H1 (cell line): ENCODE measurements at regions not wholly inside any gene's neighbourhood (a gene's known extent, or its start where the extent isn't known, plus 50 kb on each side); places are given as distances from the start of the nearest gene placed in this dataset.

ENCODE experiments used
- CTCF ChIA-PET: fragments of 300-600 bp; sonication (Branson Sonifier 250); formaldehyde crosslinking; loops from one replicate; lab custom pipeline; 2021; ENCODE audit not compliant: partially characterized antibody; lab: Charles Lee
- POLR2A ChIA-PET: fragments of 300-600 bp; sonication (Branson Sonifier 250); formaldehyde crosslinking; loops from one replicate; lab custom pipeline; 2021; ENCODE audit warnings: inconsistent platforms; ENCODE audit not compliant: partially characterized antibody; lab: Charles Lee
- DNase-seq, 2 experiments: peaks; one replicate each; pipeline versions ENCODE4 v3.0.0 to v3.0.0-alpha.2; 2010 to 2022; ENCODE audit warnings: low spot score in 2 of 2, low read depth in 1 of 2, mixed read lengths in 1 of 2
- FAIRE-seq: peaks from 2 replicates; lab custom pipeline; 2011; peaks lifted over from hg19 to GRCh38; lab: Jason Lieb, UNC
- H2AFZ ChIP-seq: 2 replicates; pipeline ENCODE4 v1.8.1; 2012; ENCODE audit warnings: low read length, inconsistent platforms
- H2AK5ac ChIP-seq: 2 replicates; pipeline ENCODE4 v1.6.1; 2013; ENCODE audit warnings: low read depth, low read length
- H2BK120ac ChIP-seq: replicated peaks from 2 replicates; pipeline ENCODE3; 2013; ENCODE audit warnings: low read depth, low read length, inconsistent platforms
- H2BK12ac ChIP-seq: 2 replicates; pipeline ENCODE4 v1.6.1; 2013; ENCODE audit warnings: low read depth, low read length
- H2BK15ac ChIP-seq: 2 replicates; pipeline ENCODE4 v1.6.1; 2013; ENCODE audit warnings: low read length
- H2BK20ac ChIP-seq: 2 replicates; pipeline ENCODE4 v1.6.1; 2013; ENCODE audit warnings: low read length
- H2BK5ac ChIP-seq: 2 replicates; pipeline ENCODE4 v1.6.1; 2013; ENCODE audit warnings: low read depth, low read length
- H3K14ac ChIP-seq: 2 replicates; pipeline ENCODE4 v1.6.1; 2013; ENCODE audit warnings: inconsistent platforms; ENCODE audit not compliant: insufficient read length
- H3K18ac ChIP-seq: 2 replicates; pipeline ENCODE4 v1.6.1; 2013; ENCODE audit warnings: low read length; ENCODE audit errors: extremely low read depth
- H3K23ac ChIP-seq: 2 replicates; pipeline ENCODE4 v1.6.1; 2013; ENCODE audit warnings: inconsistent platforms; ENCODE audit not compliant: insufficient read length
- H3K23me2 ChIP-seq: 2 replicates; pipeline ENCODE4 v1.6.1; 2013; ENCODE audit warnings: low read depth, low read length
- H3K27ac ChIP-seq: 2 replicates; pipeline ENCODE4 v1.6.1; 2011; ENCODE audit warnings: low read depth, low read length, inconsistent platforms
- H3K27me3 ChIP-seq, 4 experiments: replicated peaks in 1 of 4; 1 replicate in 1 of 4; 2 replicates in 3 of 4; pipeline versions ENCODE4 v1.6.1 to v1.8.1; 2011 to 2013; ENCODE audit warnings: low read length in 3 of 4, mild to moderate bottlenecking in 3 of 4, inconsistent platforms in 2 of 4, mixed read lengths in 2 of 4, moderate library complexity in 1 of 4; ENCODE audit not compliant: control insufficient read depth in 3 of 4, insufficient read depth in 3 of 4; ENCODE audit errors: extremely low read depth in 1 of 4
- H3K36me3 ChIP-seq, 4 experiments: 2 replicates each; pipeline versions ENCODE4 v1.6.1 to v1.8.1; 2011 to 2013; ENCODE audit warnings: mild to moderate bottlenecking in 4 of 4, low read length in 3 of 4, moderate library complexity in 2 of 4, control low read depth in 1 of 4, inconsistent platforms in 1 of 4; ENCODE audit not compliant: insufficient read depth in 4 of 4, control insufficient read depth in 2 of 4
- H3K4ac ChIP-seq: replicated peaks from 2 replicates; pipeline ENCODE3; 2013; ENCODE audit warnings: low read length, low read depth, mixed read lengths, inconsistent platforms; ENCODE audit not compliant: insufficient read length
- H3K4me1 ChIP-seq, 4 experiments: replicated peaks in 1 of 4; 1 replicate in 1 of 4; 2 replicates in 3 of 4; pipeline versions ENCODE4 v1.6.1 to v1.8.1; 2011 to 2013; ENCODE audit warnings: low read length in 3 of 4, inconsistent platforms in 2 of 4, mixed read lengths in 1 of 4; ENCODE audit not compliant: insufficient read depth in 4 of 4, control insufficient read depth in 3 of 4
- H3K4me2 ChIP-seq, 2 experiments: 2 replicates each; pipeline versions ENCODE4 v1.6.1 to v1.8.1; 2011 to 2013; ENCODE audit warnings: low read depth in 2 of 2, low read length in 2 of 2, control low read depth in 1 of 2, inconsistent platforms in 1 of 2, mild to moderate bottlenecking in 1 of 2; ENCODE audit not compliant: insufficient read depth in 1 of 2
- H3K4me3 ChIP-seq, 4 experiments: fragments of 200-600, 300-600 bp in 1 of 4; sonication (generic), shearing (Covaris generic), sonication (Bioruptor Twin) in 1 of 4; 2 replicates each; pipeline versions ENCODE4 v1.5.1 to v1.8.1; 2011 to 2016; ENCODE audit warnings: low read length in 4 of 4, low read depth in 3 of 4, control low read depth in 2 of 4, inconsistent platforms in 2 of 4, mild to moderate bottlenecking in 2 of 4, mixed read lengths in 1 of 4, moderate library complexity in 1 of 4; ENCODE audit not compliant: insufficient read depth in 2 of 4; ENCODE audit errors: extremely low read depth in 1 of 4
- H3K56ac ChIP-seq: replicated peaks from 2 replicates; pipeline ENCODE3; 2013; ENCODE audit warnings: low read depth, mild to moderate bottlenecking, mixed read lengths, low read length, inconsistent platforms; ENCODE audit not compliant: insufficient read length
- H3K79me1 ChIP-seq: 2 replicates; pipeline ENCODE4 v1.6.1; 2013; ENCODE audit warnings: low read depth, low read length, control low read depth
- H3K79me2 ChIP-seq, 2 experiments: 2 replicates each; pipeline versions ENCODE4 v1.6.1 to v1.8.1; 2012 to 2013; ENCODE audit warnings: low read length in 2 of 2, mild to moderate bottlenecking in 2 of 2, inconsistent platforms in 1 of 2; ENCODE audit not compliant: insufficient read depth in 2 of 2, control insufficient read depth in 1 of 2
- H3K9ac ChIP-seq, 4 experiments: replicated peaks in 1 of 4; 1 replicate in 1 of 4; 2 replicates in 3 of 4; pipeline versions ENCODE4 v1.6.1 to v1.8.1; 2011 to 2013; ENCODE audit warnings: low read depth in 3 of 4, low read length in 3 of 4, control low read depth in 2 of 4, mild to moderate bottlenecking in 2 of 4, moderate library complexity in 2 of 4, inconsistent platforms in 1 of 4; ENCODE audit errors: extremely low read depth in 1 of 4
- H3K9me3 ChIP-seq, 2 experiments: 2 replicates each; pipeline versions ENCODE4 v1.6.1 to v1.8.1; 2012 to 2013; ENCODE audit warnings: mild to moderate bottlenecking in 2 of 2, moderate library complexity in 2 of 2, control low read depth in 1 of 2, inconsistent platforms in 1 of 2, low read depth in 1 of 2, low read length in 1 of 2, mixed read lengths in 1 of 2; ENCODE audit not compliant: insufficient read depth in 2 of 2
- H4K20me1 ChIP-seq, 2 experiments: replicated peaks in 1 of 2; 2 replicates each; pipeline versions ENCODE3 to v1.8.1; 2011 to 2013; ENCODE audit warnings: inconsistent platforms in 2 of 2, low read length in 2 of 2, mild to moderate bottlenecking in 1 of 2; ENCODE audit not compliant: insufficient read depth in 2 of 2, control insufficient read depth in 1 of 2
- H4K5ac ChIP-seq: 2 replicates; pipeline ENCODE4 v1.6.1; 2013; ENCODE audit warnings: low read length, low read depth, mixed read lengths, inconsistent platforms; ENCODE audit not compliant: insufficient read length
- H4K8ac ChIP-seq: 2 replicates; pipeline ENCODE4 v1.8.0; 2013; ENCODE audit warnings: mild to moderate bottlenecking, moderate library complexity, low read length, inconsistent platforms; ENCODE audit not compliant: insufficient read depth; ENCODE audit errors: extremely low read depth
- H4K91ac ChIP-seq: replicated peaks from 2 replicates; pipeline ENCODE3; 2013; ENCODE audit warnings: low read length, mixed read lengths, inconsistent platforms; ENCODE audit not compliant: insufficient read length
- ASH2L ChIP-seq: fragments of 200-600, 300-600 bp; sonication (generic); IDR thresholded peaks from one replicate; pipeline ENCODE4 v1.7.1; 2017; ENCODE audit warnings: low read length
- CBX5 ChIP-seq: fragments of 300-800, 300-1000 bp; sonication (generic); IDR thresholded peaks from 2 replicates; pipeline ENCODE4 v1.7.1; 2016; ENCODE audit warnings: antibody characterized with exemption, low read length, low read depth
- CBX8 ChIP-seq: fragments of 300-800, 300-1000 bp; sonication (generic); IDR thresholded peaks from 2 replicates; pipeline ENCODE4 v1.7.1; 2016; ENCODE audit warnings: low read depth, low read length, borderline replicate concordance
- EGR1 ChIP-seq: IDR thresholded peaks from 2 replicates; pipeline ENCODE4 v1.6.1; 2011; ENCODE audit warnings: low read depth, low read length, borderline replicate concordance
- EZH2 ChIP-seq: fragments of 200-600 bp; sonication (generic); IDR thresholded peaks from 2 replicates; pipeline ENCODE4 v1.7.1; 2012; ENCODE audit warnings: low read depth, mild to moderate bottlenecking, moderate library complexity, low read length, inconsistent platforms; ENCODE audit not compliant: severe bottlenecking
- KDM4A ChIP-seq: IDR thresholded peaks from one replicate; pipeline ENCODE4 v1.7.1; 2012; ENCODE audit warnings: low read depth, mild to moderate bottlenecking, moderate library complexity, low read length, inconsistent platforms; ENCODE audit not compliant: severe bottlenecking
- POLR2AphosphoS5 ChIP-seq: IDR thresholded peaks from 2 replicates; pipeline ENCODE4 v1.6.1; 2011; ENCODE audit warnings: low read depth, low read length
- SP4 ChIP-seq: IDR thresholded peaks from 2 replicates; pipeline ENCODE4 v1.6.1; 2012; ENCODE audit warnings: low read length, inconsistent platforms
- SRF ChIP-seq: IDR thresholded peaks from 2 replicates; pipeline ENCODE4 v1.6.1; 2011; ENCODE audit warnings: mild to moderate bottlenecking, low read depth, low read length, moderate library complexity
- TBP ChIP-seq: IDR thresholded peaks from 2 replicates; pipeline ENCODE4 v1.6.1; 2011; ENCODE audit warnings: low read depth, low read length, improper control_type of control experiment
- TCF12 ChIP-seq: IDR thresholded peaks from 2 replicates; pipeline ENCODE4 v1.6.1; 2011; ENCODE audit warnings: low read depth, mild to moderate bottlenecking, low read length
- WGBS, 2 experiments: shearing (Covaris generic) in 1 of 2; methylation state at CpG; one replicate each; pipeline versions ENCODE4 v1.1.6 to v1.1.7; 2013 to 2015; ENCODE audit warnings: low lambda C conversion rate in 2 of 2, mixed read lengths in 2 of 2, inconsistent platforms in 1 of 2, low coverage in 1 of 2, missing lambda C conversion rate in 1 of 2; ENCODE audit not compliant: insufficient replicate concordance in 2 of 2, insufficient coverage in 1 of 2, insufficient read length in 1 of 2; ENCODE audit errors: extremely low coverage in 1 of 2, missing lambda C conversion rate in 1 of 2; 5-methylcytosine and 5-hydroxymethylcytosine counted together
- TF ChIP-seq, protein P1 (sequence below): IDR thresholded peaks from 2 replicates; pipeline ENCODE4 v1.6.1; 2012; ENCODE audit warnings: low read length, inconsistent platforms
- TF ChIP-seq, protein P2 (sequence below): IDR thresholded peaks from 2 replicates; pipeline ENCODE4 v1.6.1; 2011; ENCODE audit warnings: low read depth, mild to moderate bottlenecking, low read length; ENCODE audit not compliant: insufficient read depth

DNA sequence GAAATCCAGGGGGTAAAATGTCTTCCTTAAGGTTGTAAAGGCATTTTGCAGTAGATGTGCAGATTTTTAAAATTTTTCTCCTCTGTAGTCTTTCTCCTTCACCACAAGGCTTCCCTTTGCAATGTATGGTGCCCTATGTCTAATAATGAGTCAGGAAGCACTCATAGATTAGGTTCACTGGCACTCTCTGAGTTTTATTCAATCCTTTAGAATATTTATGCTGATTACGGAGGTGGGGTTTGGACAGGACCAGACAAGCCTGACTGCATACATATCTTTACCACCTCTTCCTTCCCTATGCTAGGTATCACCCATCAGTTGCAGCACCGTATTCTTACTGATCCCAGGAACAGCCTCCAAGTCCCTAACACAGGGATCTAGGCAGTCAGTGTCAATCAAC, 99.5 kb downstream of the NEDD1 start:
- no peak overlapping the region for H2AFZ ChIP-seq
- no peak overlapping the region for H2BK5ac ChIP-seq
- no peak overlapping the region for H2AK5ac ChIP-seq
- no peak overlapping the region for H3K4me3 ChIP-seq
- no peaks in the 10 kb centered on the region for H3K23me2 ChIP-seq
- no peak for DNase-seq
- no peaks in the 10 kb centered on the region; a peak in 1 of 8 replicates for H3K36me3 ChIP-seq
- ChIA-PET CTCF (no interaction called here), POLR2A (no interaction called here)
- H4K20me1 ChIP-seq, result no peaks in the 10 kb centered on the region
- H2BK15ac ChIP-seq, result no peak overlapping the region
- H4K91ac ChIP-seq, result no peak overlapping the region
- no peak for FAIRE-seq
- no peak overlapping the region for H2BK12ac ChIP-seq
- H3K4ac ChIP-seq, result no peak overlapping the region
- H3K79me1 ChIP-seq, result no peaks in the 10 kb centered on the region
- no peak overlapping the region for H3K23ac ChIP-seq
- H3K4me2 ChIP-seq, result no peak overlapping the region
- no peak overlapping the region for H3K9ac ChIP-seq
- H3K56ac ChIP-seq, result no peak overlapping the region
- H3K4me1 ChIP-seq, result no peaks in the 10 kb centered on the region
- H2BK120ac ChIP-seq, result no peak overlapping the region
- no peak overlapping the region for H3K14ac ChIP-seq
- H3K79me2 ChIP-seq, result no peaks in the 10 kb centered on the region
- 86% methylated on average over 2 of the region's 2 CpGs; no CpG with 5 or more reads in 1 of the 2 experiments for WGBS, 2 experiments
- H4K5ac ChIP-seq, result no peak overlapping the region
- H3K27me3 ChIP-seq, result no peaks in the 10 kb centered on the region
- H3K27ac ChIP-seq, result no peak overlapping the region
- no peak overlapping the region for H4K8ac ChIP-seq
- no peak overlapping the region for H3K18ac ChIP-seq
- H3K9me3 ChIP-seq, result no peaks in the 10 kb centered on the region
- no peak overlapping the region for H2BK20ac ChIP-seq
- TF ChIP-seq SP4 (no peak), ASH2L (no peak), POLR2AphosphoS5 (no peak), EZH2 (no peak), CBX5 (no peak), TBP (no peak), KDM4A (no peak), SRF (no peak), TCF12 (no peak), EGR1 (no peak), CBX8 (no peak)
- TF ChIP-seq, protein P1, sequence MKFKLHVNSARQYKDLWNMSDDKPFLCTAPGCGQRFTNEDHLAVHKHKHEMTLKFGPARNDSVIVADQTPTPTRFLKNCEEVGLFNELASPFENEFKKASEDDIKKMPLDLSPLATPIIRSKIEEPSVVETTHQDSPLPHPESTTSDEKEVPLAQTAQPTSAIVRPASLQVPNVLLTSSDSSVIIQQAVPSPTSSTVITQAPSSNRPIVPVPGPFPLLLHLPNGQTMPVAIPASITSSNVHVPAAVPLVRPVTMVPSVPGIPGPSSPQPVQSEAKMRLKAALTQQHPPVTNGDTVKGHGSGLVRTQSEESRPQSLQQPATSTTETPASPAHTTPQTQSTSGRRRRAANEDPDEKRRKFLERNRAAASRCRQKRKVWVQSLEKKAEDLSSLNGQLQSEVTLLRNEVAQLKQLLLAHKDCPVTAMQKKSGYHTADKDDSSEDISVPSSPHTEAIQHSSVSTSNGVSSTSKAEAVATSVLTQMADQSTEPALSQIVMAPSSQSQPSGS, result no peak
- TF ChIP-seq, protein P2, sequence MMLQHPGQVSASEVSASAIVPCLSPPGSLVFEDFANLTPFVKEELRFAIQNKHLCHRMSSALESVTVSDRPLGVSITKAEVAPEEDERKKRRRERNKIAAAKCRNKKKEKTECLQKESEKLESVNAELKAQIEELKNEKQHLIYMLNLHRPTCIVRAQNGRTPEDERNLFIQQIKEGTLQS, result no peak
